OCI-LY1 (cell line): ENCODE measurements at regions not wholly inside any gene's neighbourhood (a gene's known extent, or its start where the extent isn't known, plus 50 kb on each side); places are given as distances from the start of the nearest gene placed in this dataset.

ENCODE experiments used
- H2AFZ ChIP-seq: fragments of 200-600 bp; sonication (generic), shearing (Covaris generic); 2 replicates; pipeline ENCODE4 v1.6.0; 2014; ENCODE audit warnings: antibody characterized with exemption, mild to moderate bottlenecking, low read length
- H3F3A ChIP-seq: fragments of 200-600 bp; sonication (generic), shearing (Covaris generic); 2 replicates; pipeline ENCODE4 v1.6.0; 2014; ENCODE audit warnings: mild to moderate bottlenecking, antibody characterized with exemption, low read length, moderate library complexity; ENCODE audit not compliant: insufficient read depth
- H3K27ac ChIP-seq: fragments of 200-600 bp; sonication (generic); 2 replicates; pipeline ENCODE4 v1.5.1; 2014; ENCODE audit warnings: low read length, mixed run types, mild to moderate bottlenecking, low read depth; ENCODE audit not compliant: poor library complexity, severe bottlenecking
- H3K27me3 ChIP-seq: fragments of 200-600 bp; sonication (generic); 2 replicates; pipeline ENCODE4 v1.6.0; 2014; ENCODE audit warnings: antibody characterized with exemption, mild to moderate bottlenecking, low read length, moderate library complexity; ENCODE audit not compliant: insufficient read depth
- H3K36me3 ChIP-seq: fragments of 200-600 bp; sonication (generic); 2 replicates; pipeline ENCODE4 v1.6.1; 2014; ENCODE audit warnings: mild to moderate bottlenecking, antibody characterized with exemption, low read length, moderate library complexity, mixed read lengths; ENCODE audit not compliant: insufficient read depth
- H3K4me1 ChIP-seq: fragments of 200-600 bp; sonication (generic); 2 replicates; pipeline ENCODE4 v1.5.1; 2014; ENCODE audit warnings: mild to moderate bottlenecking, low read length, moderate library complexity; ENCODE audit not compliant: insufficient read depth, severe bottlenecking
- H3K4me2 ChIP-seq: fragments of 200-600 bp; sonication (generic), shearing (Covaris generic); 2 replicates; pipeline ENCODE4 v1.6.1; 2014; ENCODE audit warnings: low read length
- H3K4me3 ChIP-seq: fragments of 200-600 bp; sonication (generic); 2 replicates; pipeline ENCODE4 v1.5.1; 2014; ENCODE audit warnings: low read length, low read depth, mild to moderate bottlenecking, mixed read lengths; ENCODE audit not compliant: poor library complexity, severe bottlenecking
- H3K79me2 ChIP-seq: fragments of 200-600 bp; shearing (Covaris generic); 2 replicates; pipeline ENCODE4 v1.6.1; 2016; ENCODE audit warnings: mixed run types, low read length, mixed read lengths; ENCODE audit not compliant: insufficient read depth
- H3K9ac ChIP-seq: fragments of 200-600 bp; sonication (generic), shearing (Covaris generic); 2 replicates; pipeline ENCODE4 v1.6.1; 2014; ENCODE audit warnings: mild to moderate bottlenecking, low read length, mixed read lengths
- H3K9me2 ChIP-seq: fragments of 200-600 bp; sonication (generic), shearing (Covaris generic); 2 replicates; pipeline ENCODE4 v1.6.1; 2014; ENCODE audit warnings: low read depth, mild to moderate bottlenecking, low read length, mixed read lengths
- H3K9me3 ChIP-seq: fragments of 200-600 bp; shearing (Covaris generic); 2 replicates; pipeline ENCODE4 v1.6.1; 2014; ENCODE audit warnings: low read length, mixed read lengths
- H4K20me1 ChIP-seq: fragments of 200-600 bp; sonication (generic), shearing (Covaris generic); 2 replicates; pipeline ENCODE4 v1.6.0; 2016; ENCODE audit warnings: mild to moderate bottlenecking, low read length; ENCODE audit not compliant: insufficient read depth
- EZH2 ChIP-seq: fragments of 200-600 bp; sonication (generic), shearing (Covaris generic); IDR thresholded peaks from 2 replicates; pipeline ENCODE4 v1.8.0; 2017; ENCODE audit warnings: borderline replicate concordance, mixed run types, mild to moderate bottlenecking, antibody characterized with exemption, low read length, moderate library complexity, mixed read lengths
- TF ChIP-seq, protein P1 (sequence below): fragments of 200-600 bp; sonication (generic), shearing (Covaris generic); IDR thresholded peaks from 2 replicates; pipeline ENCODE4 v1.5.1; 2017; ENCODE audit warnings: mild to moderate bottlenecking, antibody characterized with exemption, low read length, moderate library complexity, mixed read lengths

DNA sequence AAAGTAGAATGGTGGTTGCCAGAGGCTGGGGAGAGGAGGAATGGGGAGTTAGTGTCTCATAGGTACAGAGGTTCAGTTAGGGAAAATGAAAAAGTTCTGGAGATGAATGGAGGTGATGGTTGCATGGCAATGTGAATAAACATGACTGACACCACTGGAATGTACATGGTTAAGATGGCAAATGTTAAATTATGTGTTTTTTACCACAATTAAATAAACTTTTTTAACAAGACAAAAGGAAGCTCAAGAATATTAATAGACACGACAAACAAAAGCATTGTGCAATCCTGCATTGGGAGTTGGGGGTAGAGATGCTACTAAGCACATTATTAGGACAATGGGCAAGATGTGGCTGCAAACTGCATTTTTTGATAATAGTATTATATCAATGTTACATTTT, 147.7 kb downstream of the TWIST2 start:
- no peaks in the 10 kb centered on the region; the same call in 1 of the 2 replicates for H3K27me3 ChIP-seq
- no peaks in the 10 kb centered on the region for H3K9me3 ChIP-seq
- no peaks in the 10 kb centered on the region for H3K9me2 ChIP-seq
- no peak overlapping the region for H3K9ac ChIP-seq
- no peak overlapping the region for H3K4me3 ChIP-seq
- TF ChIP-seq, protein P1, sequence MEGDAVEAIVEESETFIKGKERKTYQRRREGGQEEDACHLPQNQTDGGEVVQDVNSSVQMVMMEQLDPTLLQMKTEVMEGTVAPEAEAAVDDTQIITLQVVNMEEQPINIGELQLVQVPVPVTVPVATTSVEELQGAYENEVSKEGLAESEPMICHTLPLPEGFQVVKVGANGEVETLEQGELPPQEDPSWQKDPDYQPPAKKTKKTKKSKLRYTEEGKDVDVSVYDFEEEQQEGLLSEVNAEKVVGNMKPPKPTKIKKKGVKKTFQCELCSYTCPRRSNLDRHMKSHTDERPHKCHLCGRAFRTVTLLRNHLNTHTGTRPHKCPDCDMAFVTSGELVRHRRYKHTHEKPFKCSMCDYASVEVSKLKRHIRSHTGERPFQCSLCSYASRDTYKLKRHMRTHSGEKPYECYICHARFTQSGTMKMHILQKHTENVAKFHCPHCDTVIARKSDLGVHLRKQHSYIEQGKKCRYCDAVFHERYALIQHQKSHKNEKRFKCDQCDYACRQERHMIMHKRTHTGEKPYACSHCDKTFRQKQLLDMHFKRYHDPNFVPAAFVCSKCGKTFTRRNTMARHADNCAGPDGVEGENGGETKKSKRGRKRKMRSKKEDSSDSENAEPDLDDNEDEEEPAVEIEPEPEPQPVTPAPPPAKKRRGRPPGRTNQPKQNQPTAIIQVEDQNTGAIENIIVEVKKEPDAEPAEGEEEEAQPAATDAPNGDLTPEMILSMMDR: no peak
- no peak for TF ChIP-seq EZH2
- H3K36me3 ChIP-seq: no peaks in the 10 kb centered on the region
- H3K4me2 ChIP-seq: no peak overlapping the region
- H3F3A ChIP-seq: no peaks in the 10 kb centered on the region
- no peaks in the 10 kb centered on the region for H3K4me1 ChIP-seq
- no peaks in the 10 kb centered on the region for H3K79me2 ChIP-seq
- H4K20me1 ChIP-seq: no peaks in the 10 kb centered on the region
- no peak overlapping the region for H3K27ac ChIP-seq
- no peak overlapping the region for H2AFZ ChIP-seq

- H3K27ac ChIP-seq: no peak overlapping the region
- H3K9me3 ChIP-seq: no peaks in the 10 kb centered on the region
- no peak overlapping the region for H3K4me2 ChIP-seq
- H4K20me1 ChIP-seq: no peaks in the 10 kb centered on the region
- no peak overlapping the region for H3K9ac ChIP-seq
- no peak for TF ChIP-seq EZH2
- TF ChIP-seq, protein P1: no peak
- H3F3A ChIP-seq: no peaks in the 10 kb centered on the region
- no peak overlapping the region for H3K4me3 ChIP-seq
- no peak overlapping the region for H2AFZ ChIP-seq
- H3K9me2 ChIP-seq: no peaks in the 10 kb centered on the region
- no peaks in the 10 kb centered on the region for H3K79me2 ChIP-seq
- no peaks in the 10 kb centered on the region; the same call in 1 of the 2 replicates for H3K27me3 ChIP-seq
- no peaks in the 10 kb centered on the region for H3K4me1 ChIP-seq
- no peaks in the 10 kb centered on the region for H3K36me3 ChIP-seq
These were observed 148.6 kb downstream of the TWIST2 start for GRCh38 chr2:238996331-238997136.

GRCh38 chr2:238997137-238997390, 149.2 kb downstream of the TWIST2 start:
- Histone ChIP-seq H3K79me2 (no peaks in the 10 kb centered on the region), H3K9ac (no peak overlapping the region), H4K20me1 (no peaks in the 10 kb centered on the region), H3F3A (no peaks in the 10 kb centered on the region), H2AFZ (no peak overlapping the region), H3K4me1 (no peaks in the 10 kb centered on the region), H3K9me2 (no peaks in the 10 kb centered on the region), H3K9me3 (no peaks in the 10 kb centered on the region), H3K27me3 (no peaks in the 10 kb centered on the region; the same call in 1 of the 2 replicates), H3K4me3 (no peak overlapping the region), H3K27ac (no peak overlapping the region), H3K4me2 (no peak overlapping the region), H3K36me3 (no peaks in the 10 kb centered on the region)
- TF ChIP-seq EZH2: no peak
- TF ChIP-seq, protein P1: no peak
